Stimulated activated naive CD4-positive, alpha-beta T cell treated with Interleukin-2 at 50 U/mL for 16 hours (primary cell): ENCODE measurements at regions not wholly inside any gene's neighbourhood (a gene's known extent, or its start where the extent isn't known, plus 50 kb on each side); places are given as distances from the start of the nearest gene placed in this dataset.

ENCODE experiments used
- DNase-seq: peaks from one replicate; lab custom pipeline; 2025; lab: John Stamatoyannopoulos, UW

DNA sequence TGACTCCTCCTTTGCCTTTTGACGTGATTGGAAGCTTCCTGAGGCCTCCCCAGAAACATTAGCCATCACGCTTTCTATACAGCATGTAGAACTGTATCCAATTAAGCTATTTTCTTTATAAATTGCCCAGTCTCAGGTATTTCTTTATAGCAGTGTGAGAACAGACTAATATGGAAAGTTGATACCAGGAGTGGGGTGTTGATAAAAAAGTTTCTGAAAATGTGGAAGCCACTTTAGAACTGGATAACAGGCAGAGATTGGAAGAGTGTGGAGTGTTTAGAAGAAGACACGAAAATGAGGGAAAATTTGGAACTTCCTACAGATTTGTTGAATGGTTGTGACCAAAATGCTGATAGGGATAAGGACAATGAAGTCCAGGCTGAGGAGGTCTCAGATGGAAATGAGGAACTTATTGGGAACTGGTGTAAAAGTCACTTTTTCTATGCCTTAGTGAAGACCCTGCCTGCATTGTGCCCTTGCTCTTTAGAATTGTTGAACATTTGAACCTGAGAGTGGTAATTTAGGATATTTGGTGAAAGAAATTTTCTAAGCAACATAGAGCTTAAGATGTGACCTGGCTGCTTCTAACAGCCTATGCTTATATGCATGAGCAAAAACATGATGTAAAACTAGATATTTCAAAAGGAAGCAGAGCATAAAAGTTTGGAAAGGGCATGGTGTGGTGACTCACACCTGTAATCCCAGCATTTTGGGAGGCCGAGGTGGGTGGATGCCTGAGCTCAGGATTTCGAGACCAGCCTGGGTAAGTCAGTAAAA, 969.7 kb downstream of the DSC3 start:
- no peak for DNase-seq

DNA sequence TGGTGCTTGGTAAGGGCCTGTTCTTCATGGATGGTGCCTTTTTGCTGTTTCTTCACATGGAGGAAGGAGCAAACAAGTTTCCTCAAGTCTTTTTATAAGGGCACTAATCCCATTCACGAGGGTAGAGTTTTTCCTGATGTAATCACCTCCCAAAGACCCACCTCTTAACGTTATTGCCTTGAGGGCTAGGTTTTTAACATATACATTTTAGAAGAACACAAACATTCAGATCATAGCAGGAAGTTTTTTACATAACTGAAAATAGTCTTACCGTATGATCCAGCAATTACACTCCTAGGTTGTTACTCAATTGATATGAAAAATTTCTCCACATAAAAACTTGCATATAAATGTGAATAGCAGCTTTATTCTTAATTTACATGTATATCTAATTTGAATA, 976.3 kb downstream of the DSC3 start:
- DNase-seq: no peak

DNA sequence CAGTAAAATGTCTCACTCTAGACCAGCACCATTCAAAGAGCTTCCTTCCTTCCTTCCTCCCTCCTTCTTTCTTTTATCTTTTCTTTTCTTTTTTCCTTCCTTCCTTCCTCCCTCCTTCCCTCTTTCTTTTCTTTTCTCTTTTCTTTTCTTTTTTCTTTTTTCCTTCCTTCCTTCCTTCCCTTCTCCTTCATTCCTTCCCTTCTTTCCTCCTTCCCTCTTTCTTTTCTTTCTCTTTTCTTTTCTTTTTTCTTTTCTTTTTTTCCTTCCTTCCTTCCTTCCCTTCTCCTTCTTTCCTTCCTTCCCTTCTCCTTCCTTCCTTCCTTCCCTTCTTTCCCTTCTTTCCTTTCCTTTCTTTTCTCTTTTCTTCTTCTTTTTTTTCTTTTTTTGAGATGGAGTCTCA, 985.1 kb downstream of the DSC3 start:
- no peak for DNase-seq

DNA sequence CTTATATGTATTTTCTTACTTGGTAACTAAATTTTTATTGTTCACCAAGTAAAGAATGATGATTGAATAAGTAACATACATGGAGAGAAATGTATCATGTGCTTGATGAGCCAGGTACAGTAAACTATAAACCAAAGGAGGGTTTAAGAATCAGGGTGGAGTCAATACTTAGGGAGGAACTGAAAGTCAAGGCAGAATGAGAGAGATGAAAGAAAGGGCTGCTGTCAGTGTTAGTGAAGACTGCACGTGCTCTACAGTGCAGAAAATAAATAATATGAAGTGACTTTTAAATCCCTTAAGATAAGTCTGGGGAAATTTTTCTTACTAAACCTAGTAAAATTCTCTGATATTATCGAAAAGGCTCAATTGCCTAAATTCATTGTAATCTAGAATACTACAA, 986.0 kb downstream of the DSC3 start:
- DNase-seq: no peak

DNA sequence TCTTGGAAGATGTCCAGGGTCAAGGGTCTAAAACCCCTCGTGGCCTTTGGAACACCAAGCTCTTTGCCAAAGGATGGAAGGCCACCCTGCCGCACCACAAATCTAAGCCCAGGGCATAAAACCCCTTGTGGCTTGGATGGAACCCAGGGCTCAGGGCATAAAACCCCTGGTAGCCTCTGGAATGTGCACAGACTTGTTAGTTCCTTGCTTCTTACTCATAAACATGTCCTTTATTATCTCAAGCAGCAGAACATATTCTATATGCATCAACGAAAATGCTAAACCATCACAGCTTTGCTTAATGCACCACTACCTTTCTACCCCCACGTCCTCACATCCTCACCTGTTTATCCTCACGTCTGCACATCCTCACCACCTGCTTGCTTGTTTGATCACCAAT, 998.0 kb downstream of the DSC3 start:
- no peak for DNase-seq

DNA sequence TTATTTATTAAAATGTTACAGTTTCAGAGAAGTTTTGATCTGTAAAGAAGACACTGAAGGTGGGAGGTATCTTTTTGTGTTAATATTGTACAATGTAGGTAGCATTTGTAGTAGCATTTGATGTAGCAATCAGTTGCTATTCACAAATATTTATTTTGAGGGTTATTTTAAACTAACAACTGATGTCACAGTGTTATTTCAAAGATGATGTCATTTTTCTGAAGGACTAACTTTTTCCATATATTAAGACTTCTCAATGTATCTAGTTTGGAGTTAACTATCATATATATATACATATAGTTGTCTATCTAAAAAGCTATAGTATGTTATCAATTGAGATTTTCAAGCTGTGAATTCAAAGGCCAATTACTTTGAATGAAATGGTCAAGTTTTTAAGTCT, 1003.3 kb downstream of the DSC3 start:
- DNase-seq: no peak

DNA sequence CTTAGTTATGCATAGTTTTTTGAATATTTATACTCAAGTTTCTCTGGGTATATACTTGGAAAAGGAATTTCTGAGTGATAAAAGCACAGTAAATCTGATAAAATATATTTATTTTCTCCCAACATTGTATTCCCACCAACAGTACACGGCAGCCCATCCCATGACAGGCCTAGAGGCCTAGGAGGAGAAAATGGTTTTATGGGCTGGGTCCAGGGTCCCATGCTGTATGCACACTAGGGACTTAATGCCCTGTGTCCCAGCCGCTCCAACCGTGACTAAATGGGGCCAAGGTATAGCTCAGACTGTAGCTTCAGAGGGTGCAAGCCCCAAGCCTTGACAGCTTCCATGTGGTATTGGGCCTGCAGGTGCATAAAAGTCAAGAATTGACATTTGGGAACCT, 1007.7 kb downstream of the DSC3 start:
- DNase-seq: no peak

DNA sequence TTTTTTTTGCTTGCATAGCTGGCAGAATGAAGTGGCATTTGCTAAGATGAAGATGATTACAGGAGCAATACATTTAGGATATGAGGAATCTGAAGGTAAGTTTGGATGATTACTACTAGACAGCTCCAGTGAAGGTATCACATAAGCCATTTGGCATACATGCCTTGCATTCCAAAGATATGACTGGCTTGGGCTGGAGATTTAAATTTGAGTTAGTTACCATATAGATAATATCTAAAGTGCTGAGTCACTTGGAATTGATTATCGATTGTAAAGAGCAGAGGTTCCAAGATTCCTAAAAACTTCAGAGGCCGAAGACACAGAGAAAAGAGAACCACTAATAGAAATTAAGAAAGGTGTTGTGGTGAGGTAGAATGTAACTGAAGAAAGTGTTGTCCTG, 1026.4 kb downstream of the DSC3 start:
- no peak for DNase-seq

DNA sequence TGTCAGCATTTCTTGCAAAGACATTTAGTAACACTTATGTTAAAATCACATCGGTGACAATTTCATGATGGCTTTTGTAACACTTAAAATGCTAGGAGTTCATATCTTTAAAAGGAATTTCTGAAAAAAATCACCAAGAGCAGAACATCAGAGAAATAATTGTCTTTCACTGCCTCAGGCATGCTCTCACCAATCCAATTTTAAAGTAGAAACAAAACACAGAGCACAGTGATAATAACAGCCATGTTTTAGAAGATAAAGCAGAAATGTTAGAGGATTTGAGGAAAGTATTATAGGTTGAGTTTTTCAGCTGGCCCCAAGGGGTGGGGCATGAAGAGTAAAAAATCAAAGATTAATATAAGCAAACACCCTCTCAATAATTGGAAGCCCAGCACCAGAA, 1037.6 kb downstream of the DSC3 start:
- no peak for DNase-seq

DNA sequence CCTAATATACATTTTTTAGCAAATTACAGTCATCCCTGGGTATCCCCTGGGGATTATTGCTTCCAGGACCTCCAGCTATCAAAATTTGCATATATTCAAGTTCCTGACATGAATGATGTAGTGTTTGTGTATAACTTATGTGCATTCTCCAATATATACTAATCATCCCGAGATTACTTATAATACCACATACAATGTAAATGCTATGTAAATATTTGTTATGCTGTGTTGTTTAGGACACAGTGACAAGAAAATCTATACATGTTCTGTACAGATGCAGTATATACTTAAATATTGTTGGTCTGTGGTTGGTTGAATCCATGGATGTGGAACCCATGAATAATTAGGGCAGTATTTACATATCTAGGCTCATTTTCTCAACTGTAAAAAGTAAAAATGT, 1060.3 kb downstream of the DSC3 start:
- no peak for DNase-seq

DNA sequence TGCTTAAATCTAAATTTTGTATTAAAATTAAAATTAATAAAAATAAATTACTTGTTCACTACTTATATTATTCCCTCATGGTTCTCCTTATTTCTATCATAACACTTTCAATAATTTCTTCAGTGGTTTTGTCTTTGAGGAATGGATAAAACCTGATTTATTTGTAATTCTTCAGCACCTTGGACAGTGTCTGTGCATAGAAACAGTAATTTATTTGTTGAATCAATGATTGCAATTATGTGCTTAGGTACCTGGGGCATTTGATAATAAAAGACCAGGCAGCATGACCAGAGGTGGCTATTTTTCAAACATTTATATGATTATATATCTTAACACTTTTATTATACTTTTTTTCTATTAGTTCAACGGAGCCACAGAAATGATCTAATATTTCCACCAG, 1062.7 kb downstream of the DSC3 start:
- DNase-seq: no peak

DNA sequence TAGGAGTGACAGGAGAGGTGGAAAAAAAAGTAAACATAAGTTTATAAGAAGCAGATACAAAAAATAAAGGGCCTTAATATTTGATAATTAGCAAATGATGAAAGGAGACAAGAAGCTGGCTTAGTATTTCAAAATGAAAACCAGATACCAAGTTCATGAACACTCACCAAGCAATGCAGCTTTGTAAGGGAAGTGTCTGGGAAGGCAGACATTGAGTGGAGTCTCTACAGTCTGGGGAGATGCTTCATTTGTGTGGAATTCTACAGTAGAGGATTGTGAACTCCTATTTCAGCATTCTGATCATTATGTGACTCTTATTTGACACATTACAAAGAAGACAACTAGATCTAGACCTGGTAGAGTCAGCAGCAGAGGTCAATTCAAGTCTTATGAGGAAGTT, 1072.7 kb downstream of the DSC3 start:
- DNase-seq: no peak

DNA sequence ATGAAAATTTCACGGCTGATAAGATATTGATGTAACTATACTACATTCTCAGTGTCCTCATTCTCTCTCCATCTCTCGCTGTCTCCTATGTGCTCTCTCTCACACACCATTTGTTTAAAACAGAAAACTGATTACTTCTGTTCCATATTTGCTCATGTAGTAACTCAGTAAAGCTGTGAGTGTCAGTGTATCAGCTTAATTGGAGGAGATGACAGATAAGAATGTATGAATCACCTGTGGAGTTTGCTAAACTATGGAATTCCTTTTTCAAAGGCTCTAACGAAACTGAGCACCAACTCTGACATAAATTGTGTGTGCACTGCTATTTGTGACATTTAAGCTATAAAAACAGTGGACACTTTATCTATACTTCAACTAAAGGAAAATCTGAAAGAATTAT, 1080.0 kb downstream of the DSC3 start:
- no peak for DNase-seq

DNA sequence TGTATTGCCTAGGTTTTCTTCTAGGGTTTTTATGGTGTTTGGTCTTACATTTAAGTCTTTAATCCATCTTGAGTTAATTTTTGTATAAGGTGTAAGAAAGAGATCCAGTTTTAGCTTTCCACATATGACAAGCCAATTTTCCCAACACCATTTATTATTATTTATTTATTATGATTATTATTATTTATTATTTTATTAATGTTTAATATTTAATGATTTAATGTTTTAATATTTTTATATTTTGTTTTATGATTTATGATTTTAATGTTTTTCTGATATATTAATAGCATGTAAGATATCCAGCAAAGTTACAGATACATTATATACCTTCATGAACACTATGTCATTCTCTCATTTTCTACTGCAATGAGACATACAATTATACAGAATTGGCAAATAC, 1082.0 kb downstream of the DSC3 start:
- DNase-seq: no peak

DNA sequence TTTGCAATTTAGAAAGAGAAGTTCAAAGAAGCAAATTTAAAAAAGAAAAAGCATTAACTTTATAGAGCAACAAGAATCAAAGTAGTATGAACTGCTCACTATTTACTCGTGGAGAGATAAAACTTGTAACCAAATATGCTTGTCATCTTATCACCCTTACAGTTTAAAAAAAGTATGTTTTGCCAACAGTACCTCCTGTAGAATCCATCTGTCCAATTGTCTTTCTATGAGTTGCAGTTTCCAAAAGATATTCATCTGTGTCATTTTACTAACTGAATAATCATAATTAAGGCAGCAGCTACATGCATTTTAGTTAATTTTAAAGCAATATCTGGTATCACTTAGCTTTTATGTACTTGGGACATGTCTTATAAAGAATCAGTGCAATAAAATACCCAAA, 1112.3 kb downstream of the DSC3 start:
- DNase-seq: no peak

DNA sequence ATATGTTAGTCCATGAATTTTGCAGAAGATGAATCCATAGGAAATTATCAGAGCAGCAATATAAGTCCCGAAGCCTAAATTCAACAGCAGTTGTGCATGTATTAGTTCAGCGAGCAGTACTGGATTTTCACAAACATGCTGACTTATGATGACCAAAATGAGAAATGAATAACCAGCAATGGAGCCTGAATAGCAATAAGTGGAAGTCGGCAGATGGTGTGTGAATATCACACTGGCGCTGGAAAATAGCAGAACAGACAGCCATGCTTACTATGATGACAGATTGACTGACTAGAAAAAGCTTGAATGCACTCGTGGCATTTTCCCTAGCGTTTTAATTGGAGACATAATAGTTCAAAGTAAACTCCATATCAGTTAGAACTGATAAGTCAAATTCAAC, 1114.5 kb downstream of the DSC3 start:
- DNase-seq: no peak

DNA sequence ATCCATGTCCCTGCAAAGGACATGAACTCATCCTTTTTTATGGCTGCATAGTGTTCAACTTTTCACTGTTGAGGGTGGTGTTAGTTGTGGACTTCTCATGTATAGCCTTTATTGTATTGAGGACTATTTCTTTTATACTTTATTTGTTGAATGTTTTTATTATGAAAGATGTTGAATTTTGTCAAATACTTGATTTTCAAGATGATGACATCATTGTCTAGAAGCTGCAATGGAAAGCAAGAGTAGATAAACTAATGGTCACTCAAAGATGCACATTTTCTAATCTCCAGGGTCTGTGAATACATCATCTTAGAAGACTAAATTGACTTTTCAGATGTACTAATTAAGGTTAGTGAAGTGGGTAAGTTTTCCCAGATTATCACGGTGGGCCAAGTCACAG, 1117.0 kb downstream of the DSC3 start:
- no peak for DNase-seq

DNA sequence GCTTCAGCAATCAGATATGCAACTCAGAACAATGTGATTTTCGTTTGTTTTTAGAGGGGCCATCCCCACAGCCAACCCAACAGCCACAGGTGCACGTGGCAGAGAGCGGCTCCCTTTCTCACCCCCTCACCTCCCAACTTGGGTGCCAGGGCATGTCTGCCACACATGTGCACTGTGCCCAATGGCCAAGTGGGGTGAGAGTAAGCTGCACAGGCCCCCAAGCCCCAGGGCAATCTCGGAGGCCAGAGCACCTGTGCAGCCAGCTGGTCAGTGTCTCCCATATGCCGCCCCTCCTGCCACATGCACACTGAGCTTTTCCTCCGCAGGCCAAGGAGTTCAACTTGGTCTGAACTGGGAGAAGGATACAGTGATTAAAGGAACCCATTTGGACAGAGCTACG, 1130.2 kb downstream of the DSC3 start:
- no peak for DNase-seq

DNA sequence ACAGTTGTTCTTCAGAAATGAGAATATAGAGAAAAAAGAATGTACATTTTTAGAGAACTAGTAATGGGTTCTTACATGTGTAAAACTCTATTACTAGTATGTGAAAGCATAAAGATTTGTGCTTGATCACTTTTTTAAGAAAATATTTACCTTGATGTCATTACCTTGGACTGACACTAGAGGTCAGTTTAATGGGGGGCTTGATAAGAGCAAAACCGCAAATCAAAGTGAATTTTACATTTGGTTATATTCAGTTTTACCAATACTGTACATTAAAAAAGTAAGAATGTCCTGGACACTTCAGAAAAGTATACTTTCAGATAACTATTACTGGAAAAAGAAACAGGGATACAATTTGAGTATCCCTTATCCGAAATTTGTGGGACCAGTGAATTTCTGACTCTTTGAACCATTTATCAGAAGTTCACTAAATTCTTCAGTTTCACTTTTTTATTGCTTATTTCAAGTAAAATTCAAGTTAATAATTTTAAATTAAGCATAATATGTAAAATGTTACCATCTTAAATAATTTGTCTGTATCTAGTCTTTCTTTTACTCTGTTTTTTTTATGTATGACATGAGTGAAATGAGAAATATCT, 1149.5 kb downstream of the DSC3 start:
- DNase-seq: no peak

DNA sequence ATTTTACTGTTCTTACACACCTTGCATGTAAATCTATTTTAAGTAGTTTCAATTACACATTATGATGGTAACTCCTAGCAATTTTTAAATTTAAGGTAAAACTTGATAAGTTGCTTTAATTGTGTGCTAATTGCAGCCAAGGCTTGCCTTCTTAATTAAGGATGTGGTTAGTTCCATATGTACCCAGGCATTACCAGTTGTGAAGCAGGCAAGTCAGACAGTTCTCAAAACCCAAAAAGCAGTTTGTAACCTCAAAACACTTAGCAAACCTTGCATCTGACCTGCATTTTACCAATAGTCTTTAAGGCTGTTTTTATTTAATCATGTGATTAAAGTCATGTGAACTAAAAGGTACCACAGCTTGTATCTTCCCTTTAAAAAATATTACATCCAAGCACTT, 1159.4 kb downstream of the DSC3 start:
- no peak for DNase-seq

DNA sequence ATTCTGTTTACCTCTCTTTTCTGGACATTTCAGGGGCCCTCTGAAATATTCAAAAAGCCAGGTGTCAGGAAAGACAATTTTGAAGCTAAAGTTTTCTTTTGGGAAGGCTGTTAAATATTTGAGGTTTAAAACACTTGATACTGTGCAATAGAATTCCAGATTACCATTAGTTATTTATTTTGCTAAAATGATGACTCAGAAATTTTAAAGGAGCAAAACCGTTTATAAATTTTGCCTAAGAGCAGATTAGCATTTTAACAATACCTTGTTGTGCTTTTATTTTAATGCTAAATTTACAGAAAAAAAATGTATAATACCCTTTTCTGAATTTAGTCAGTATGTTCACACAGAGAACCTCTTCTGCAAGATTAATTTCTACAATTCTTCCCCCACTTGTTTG, 1159.9 kb downstream of the DSC3 start:
- no peak for DNase-seq

DNA sequence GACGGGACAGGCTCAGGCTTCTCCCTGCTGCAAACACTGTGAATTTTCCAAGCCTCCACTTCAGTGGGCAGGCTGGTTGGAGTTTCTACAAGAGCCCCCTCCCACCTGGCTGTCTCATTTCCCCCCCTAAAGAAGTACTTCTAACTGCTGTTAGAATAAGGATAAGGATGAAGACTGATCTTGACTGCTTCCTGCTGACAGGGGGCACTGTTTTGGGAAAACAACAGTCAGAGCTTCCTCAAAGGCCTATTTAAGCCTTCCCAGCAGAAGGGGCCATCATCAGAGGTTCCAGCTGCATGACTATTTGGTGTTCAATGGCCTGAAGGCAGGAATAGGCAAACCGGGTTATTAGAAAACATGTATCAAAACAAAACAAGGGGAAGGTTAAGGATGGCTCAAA, 1162.8 kb downstream of the DSC3 start:
- no peak for DNase-seq

DNA sequence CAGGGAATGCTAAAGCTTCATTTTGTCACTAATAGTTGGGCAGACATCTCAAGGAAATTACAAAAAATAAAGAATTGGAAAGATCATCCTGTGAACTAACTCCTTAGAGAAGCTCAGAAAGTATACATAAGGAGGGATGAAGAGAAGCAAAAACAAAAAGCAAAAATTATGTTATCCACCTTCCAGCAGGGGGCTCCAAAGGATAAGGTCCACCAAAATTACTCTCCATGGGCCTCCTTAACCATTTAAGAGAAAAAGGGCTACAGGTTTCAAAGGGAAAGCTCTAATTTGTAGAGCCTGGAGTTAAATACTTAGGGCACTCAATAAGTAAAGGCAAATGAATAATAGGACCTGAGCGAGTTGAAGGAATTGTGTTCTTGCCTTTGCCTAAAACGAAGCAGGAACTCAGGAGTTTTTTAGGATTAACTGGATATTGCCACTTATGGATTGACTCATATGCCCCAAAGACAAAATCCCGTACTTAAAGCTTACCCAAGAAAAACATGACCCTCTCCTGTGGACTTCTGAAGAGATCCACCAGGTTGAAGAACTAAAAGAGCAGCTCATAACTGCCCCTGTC, 1167.9 kb downstream of the DSC3 start:
- DNase-seq: no peak

DNA sequence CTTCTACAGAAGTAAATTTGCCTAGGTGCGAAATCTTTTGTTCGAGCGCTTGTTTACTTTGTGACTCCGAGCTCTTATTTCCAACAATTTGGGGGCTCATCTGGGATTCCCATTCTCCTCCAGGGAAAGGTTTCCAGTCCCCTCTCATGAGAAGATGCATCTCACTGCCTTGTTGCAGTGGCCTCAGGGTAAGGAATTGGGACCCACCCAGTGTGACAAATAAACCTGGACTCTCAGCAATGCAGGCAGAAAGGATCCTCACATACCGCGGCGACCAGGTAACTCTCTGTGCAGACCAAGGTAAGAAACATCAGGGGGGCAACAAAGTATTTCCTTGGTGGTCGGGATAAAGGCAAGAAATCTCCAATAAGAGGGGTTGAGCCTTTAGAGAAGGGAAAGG, 1169.3 kb downstream of the DSC3 start:
- no peak for DNase-seq
